GM23248 (cell line): ENCODE measurements at regions not wholly inside any gene's neighbourhood (a gene's known extent, or its start where the extent isn't known, plus 50 kb on each side); places are given as distances from the start of the nearest gene placed in this dataset.

ENCODE experiments used
- EZH2 ChIP-seq: fragments of 200-600 bp; sonication (generic); IDR thresholded peaks from 2 replicates; pipeline ENCODE4 v1.6.1; 2018; ENCODE audit warnings: antibody characterized with exemption, mild to moderate bottlenecking; ENCODE audit not compliant: insufficient read depth, poor library complexity, severe bottlenecking
- EZH2phosphoT487 ChIP-seq: fragments of 200-600 bp; sonication (generic); IDR thresholded peaks from 2 replicates; pipeline ENCODE4 v1.6.1; 2018; ENCODE audit warnings: antibody characterized with exemption, moderate library complexity, mild to moderate bottlenecking, low read depth; ENCODE audit not compliant: insufficient read depth

DNA sequence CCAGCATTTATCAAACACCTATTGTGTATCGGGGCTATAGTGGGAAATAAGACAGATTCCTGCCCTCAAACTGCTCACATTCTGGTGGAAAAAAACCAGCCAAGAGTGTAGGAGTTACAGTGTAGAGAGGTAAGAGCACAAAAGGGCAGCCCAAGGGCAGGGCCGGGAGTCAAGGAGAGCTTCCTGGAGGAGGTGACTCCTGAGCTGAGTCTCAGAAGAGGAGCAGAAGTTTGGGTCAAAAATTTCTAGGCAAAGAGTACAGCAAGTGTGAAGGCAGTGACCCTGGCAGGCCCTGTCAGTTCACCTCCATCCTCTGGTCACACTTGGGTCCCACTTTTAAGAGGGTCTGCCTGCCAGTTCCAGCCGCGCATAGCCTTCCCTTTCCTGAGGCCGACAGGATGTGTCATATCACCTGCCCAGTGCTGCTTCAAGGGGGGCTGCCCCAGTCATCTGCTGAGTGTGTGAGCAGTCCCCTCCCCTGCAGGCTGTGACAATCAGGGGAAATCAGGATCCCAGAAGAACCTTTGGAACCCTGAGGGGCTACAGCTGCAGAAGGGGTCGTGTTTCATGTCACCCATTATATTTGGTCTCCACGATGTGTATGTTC is 118.4 kb downstream of the GLI2 start:
- TF ChIP-seq EZH2phosphoT487 (no peak), EZH2 (no peak)
